Fibroblast of the aortic adventitia (primary cell): ENCODE measurements at regions not wholly inside any gene's neighbourhood (a gene's known extent, or its start where the extent isn't known, plus 50 kb on each side); places are given as distances from the start of the nearest gene placed in this dataset. TPM values are rescaled to one million over a fixed set of nuclear protein-coding genes. Genes with fewer than 3 reads are reported as not detected.

Experiments used
- DNase-seq: peaks from one replicate; pipeline ENCODE4 v3.0.0-alpha.2; 2010; ENCODE audit warnings: low read depth
- H3K4me3 ChIP-seq: 2 replicates; pipeline ENCODE4 v1.5.1; 2011; ENCODE audit warnings: low read depth, mild to moderate bottlenecking, control low read depth, low read length, moderate library complexity
- CTCF ChIP-seq: IDR thresholded peaks from 2 replicates; pipeline ENCODE4 v1.5.1; 2011; ENCODE audit warnings: mild to moderate bottlenecking, low read length, control low read depth, inconsistent platforms; ENCODE audit not compliant: insufficient read depth
- small RNA-seq: library from RNA; depleted of rRNA; stranded (forward); fragments of <200 nt; gene quantifications from one replicate; pipeline ENCODE3, GENCODE V24; 2012

- TF ChIP-seq CTCF: no peak
- no peak for DNase-seq
- no peak overlapping the region for H3K4me3 ChIP-seq
Measured at GRCh38 chr7:115078386-115078785, 156.5 kb downstream of the MDFIC start.

- no peak for TF ChIP-seq CTCF
- no peak for DNase-seq
Measured at GRCh38 chr7:115070311-115070710, 148.4 kb downstream of the MDFIC start.

More at GRCh38 chr7:115070311-115070710, 148.4 kb downstream of the MDFIC start:
- H3K4me3 ChIP-seq: no peak overlapping the region

Small RNA genes in the stretch of these regions (small RNA-seq; reads per million reads assigned to genes)
- gene RF00019: not detected
- not detected for gene SNORA25B
